ENCODE measurements at regions not wholly inside any gene's neighbourhood (a gene's known extent, or its start where the extent isn't known, plus 50 kb on each side); places are given as distances from the start of the nearest gene placed in this dataset.

DNA sequence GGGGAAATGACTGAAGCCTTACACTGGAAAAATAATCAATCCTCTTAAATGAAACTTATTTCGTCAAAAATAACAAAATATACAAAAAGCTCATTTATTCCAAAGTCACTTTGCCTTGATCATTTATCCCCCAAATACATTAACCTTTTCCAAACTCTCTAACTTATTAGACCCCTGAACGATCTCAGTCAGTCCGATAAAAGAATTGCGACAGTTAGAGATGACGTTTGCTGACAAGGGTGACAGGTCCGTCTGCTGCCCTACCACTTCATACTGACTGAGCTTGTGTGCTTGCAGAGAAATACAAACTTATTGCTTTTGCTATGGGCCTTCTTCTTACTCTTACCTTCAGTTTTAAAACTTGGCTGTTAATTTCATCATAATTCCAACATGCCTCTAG, 169.7 kb downstream of the ZDHHC21 start:
- Mint-ChIP-seq H3K36me3 (ENCODE audit: insufficient read depth in 1 of 3, low read depth in 3 of 3) (no peaks in the 10 kb centered on the region), H3K27ac (no peak overlapping the region), H3K4me1 (peaks cover 0 to 2% of the 10 kb centered on the region in 2 experiments; a peak in 3 of 4 replicates), H3K9me3 (no peaks in the 10 kb centered on the region), H3K4me3 (no peak overlapping the region), H3K27me3 (ENCODE audit: low read depth) (no peaks in the 10 kb centered on the region)
- Histone ChIP-seq H3K56ac (ENCODE audit: insufficient read length, low read depth, low read length) (no peak overlapping the region), H3T11ph (ENCODE audit: low read length) (no peak overlapping the region), H2BK20ac (ENCODE audit: low read depth, low read length, poor library complexity, severe bottlenecking) (no peak overlapping the region), H3K9ac (ENCODE audit: extremely low read depth, insufficient read length, low read length) (no peak overlapping the region), H2BK12ac (ENCODE audit: insufficient read length, low read depth, low read length) (no peak overlapping the region), H4K8ac (replicated peaks; ENCODE audit: insufficient read length, low read depth, low read length) (no peak overlapping the region), H3K4me2 (ENCODE audit: insufficient read depth, insufficient read length, low read length) (no peak overlapping the region), H3K23me2 (ENCODE audit: insufficient read length, low read depth, low read length, poor library complexity, severe bottlenecking) (no peaks in the 10 kb centered on the region), H3K79me1 (ENCODE audit: insufficient read depth, low read depth, low read length, poor library complexity, severe bottlenecking) (no peaks in the 10 kb centered on the region), H3K23ac (ENCODE audit: insufficient read length, low read depth, low read length) (no peak overlapping the region), H2BK120ac (ENCODE audit: low read depth, low read length, poor library complexity, severe bottlenecking) (no peak overlapping the region), H3K14ac (ENCODE audit: insufficient read depth, low read length) (no peak overlapping the region), H3K4me1 (ENCODE audit: insufficient read depth, low read length) (no peaks in the 10 kb centered on the region), H4K91ac (ENCODE audit: insufficient read length, low read depth, low read length) (no peak overlapping the region), H2BK5ac (ENCODE audit: insufficient read length, low read length) (no peak overlapping the region), H4K5ac (ENCODE audit: insufficient read length, low read depth, low read length) (no peak overlapping the region), H3K79me2 (ENCODE audit: insufficient read depth, low read length) (no peaks in the 10 kb centered on the region), H3K27ac (ENCODE audit: insufficient read length, low read depth, low read length) (no peak overlapping the region), H2AK5ac (ENCODE audit: insufficient read length, low read length) (no peak overlapping the region), H4K20me1 (ENCODE audit: control insufficient read depth, insufficient read depth, insufficient read length) (no peaks in the 10 kb centered on the region), H3K18ac (ENCODE audit: insufficient read length, low read depth, low read length) (no peak overlapping the region), H2BK15ac (ENCODE audit: low read depth, low read length) (no peak overlapping the region), H3K4ac (ENCODE audit: low read depth, low read length) (no peak overlapping the region), H2AFZ (ENCODE audit: low read length) (no peak overlapping the region), H3K27me3 (ENCODE audit: insufficient read depth, low read length) (no peaks in the 10 kb centered on the region), H3K9me3 (ENCODE audit: control insufficient read depth, low read depth, low read length) (no peaks in the 10 kb centered on the region)
- no peak for DNase-seq
- TF ChIP-seq, protein P1, sequence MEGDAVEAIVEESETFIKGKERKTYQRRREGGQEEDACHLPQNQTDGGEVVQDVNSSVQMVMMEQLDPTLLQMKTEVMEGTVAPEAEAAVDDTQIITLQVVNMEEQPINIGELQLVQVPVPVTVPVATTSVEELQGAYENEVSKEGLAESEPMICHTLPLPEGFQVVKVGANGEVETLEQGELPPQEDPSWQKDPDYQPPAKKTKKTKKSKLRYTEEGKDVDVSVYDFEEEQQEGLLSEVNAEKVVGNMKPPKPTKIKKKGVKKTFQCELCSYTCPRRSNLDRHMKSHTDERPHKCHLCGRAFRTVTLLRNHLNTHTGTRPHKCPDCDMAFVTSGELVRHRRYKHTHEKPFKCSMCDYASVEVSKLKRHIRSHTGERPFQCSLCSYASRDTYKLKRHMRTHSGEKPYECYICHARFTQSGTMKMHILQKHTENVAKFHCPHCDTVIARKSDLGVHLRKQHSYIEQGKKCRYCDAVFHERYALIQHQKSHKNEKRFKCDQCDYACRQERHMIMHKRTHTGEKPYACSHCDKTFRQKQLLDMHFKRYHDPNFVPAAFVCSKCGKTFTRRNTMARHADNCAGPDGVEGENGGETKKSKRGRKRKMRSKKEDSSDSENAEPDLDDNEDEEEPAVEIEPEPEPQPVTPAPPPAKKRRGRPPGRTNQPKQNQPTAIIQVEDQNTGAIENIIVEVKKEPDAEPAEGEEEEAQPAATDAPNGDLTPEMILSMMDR (conservative IDR thresholded peaks at IDR 0.05): no peak
- 100% methylated on average over 2 of the region's 6 CpGs for WGBS (ENCODE audit: extremely low coverage, insufficient read length, low lambda C conversion rate)
